GM18858 (cell line): ENCODE measurements at regions not wholly inside any gene's neighbourhood (a gene's known extent, or its start where the extent isn't known, plus 50 kb on each side); places are given as distances from the start of the nearest gene placed in this dataset.

Experiments
- ATAC-seq: cut with Tn5 transposase; IDR thresholded peaks from one replicate; pipeline ENCODE4 v1.9.1; 2021; ENCODE audit not compliant: unreplicated experiment

DNA sequence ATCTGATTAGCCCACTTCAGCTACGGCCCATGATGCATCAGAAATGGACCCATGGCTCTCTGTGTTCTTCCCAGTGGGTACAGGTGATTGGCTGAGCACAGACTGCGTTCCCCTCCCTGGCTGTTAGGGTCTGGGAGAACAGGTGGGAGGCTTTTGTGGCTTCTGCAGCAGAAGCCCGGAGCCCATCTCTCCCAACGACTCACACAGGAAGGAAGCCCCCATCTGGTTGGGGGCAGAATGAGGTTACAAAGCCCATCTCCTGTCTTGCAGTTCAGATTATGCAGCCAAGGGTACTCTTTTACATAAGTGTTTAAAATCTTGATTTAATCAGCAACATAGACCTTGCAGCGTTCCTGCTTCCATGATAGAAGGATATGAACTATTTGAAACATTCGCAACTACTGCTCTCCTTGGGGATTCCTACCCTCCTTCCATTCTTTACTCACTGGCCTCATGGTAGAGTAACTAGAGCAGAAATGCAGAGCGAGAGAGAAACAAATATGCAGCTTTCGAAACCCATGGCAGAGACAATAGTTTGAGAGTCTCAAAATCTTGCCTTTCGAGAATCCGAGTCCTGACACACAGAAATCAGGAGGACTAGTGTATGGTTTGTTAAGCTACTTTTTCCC is 291.3 kb downstream of the TLE3 start:
- ATAC-seq = no peak

DNA sequence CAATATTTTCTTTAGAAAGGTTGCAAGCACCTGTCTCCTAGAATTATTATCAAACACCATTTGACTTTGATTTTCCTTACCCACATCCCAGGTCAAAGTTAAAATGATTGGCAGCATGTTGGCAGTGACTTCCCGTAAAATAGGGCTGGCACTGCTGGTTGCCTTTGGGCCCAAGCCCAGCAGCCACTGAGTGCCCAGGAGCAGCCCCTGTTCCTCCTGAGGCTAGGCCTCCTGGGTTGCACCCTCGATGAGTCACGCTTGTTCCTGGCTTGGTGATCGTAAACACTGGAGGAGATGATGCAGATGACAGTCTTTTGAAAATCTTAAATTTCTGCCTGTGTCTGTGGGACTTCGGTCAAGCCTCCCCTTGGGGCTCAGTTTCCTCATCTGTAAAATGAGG is 290.0 kb downstream of the TLE3 start:
- ATAC-seq = no peak

DNA sequence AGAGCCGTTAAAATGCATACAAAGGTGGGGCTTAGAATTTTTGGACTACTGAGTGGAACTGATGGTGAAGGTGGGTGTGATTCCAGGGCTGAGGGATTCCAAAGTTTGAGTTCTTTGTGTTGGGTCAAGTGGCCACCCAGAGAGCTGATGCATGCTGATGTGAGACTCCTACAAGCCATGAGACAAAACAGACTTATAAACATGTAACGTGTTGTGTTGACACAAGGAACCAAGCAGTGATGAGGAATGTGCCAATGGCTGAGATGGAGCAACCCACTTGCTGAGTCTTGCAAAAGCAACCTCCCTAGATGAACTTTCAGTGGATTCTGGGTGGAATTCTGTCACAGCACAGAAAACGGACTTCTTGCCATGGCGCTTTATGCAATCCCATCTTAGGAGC is 289.0 kb downstream of the TLE3 start:
- ATAC-seq = no peak

DNA sequence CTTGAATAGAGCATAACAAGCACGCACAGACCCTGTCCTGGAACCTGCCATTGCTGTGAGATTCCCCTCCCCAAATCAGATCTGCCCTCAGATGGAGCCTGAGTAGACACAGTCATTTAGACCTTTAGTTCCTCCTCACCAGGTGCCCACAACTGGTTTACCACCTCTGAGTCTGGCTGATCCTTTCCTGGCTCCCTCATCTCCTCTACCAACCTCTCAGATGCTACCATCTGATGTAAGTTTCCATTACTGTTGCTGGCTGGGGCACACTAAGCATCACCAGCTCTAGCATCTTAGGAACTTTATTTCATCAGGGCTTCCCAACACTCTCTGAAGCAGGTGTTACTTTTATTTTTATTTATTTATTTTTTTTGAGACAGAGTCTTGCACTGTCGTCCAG is 288.3 kb downstream of the TLE3 start:
- no peak for ATAC-seq

DNA sequence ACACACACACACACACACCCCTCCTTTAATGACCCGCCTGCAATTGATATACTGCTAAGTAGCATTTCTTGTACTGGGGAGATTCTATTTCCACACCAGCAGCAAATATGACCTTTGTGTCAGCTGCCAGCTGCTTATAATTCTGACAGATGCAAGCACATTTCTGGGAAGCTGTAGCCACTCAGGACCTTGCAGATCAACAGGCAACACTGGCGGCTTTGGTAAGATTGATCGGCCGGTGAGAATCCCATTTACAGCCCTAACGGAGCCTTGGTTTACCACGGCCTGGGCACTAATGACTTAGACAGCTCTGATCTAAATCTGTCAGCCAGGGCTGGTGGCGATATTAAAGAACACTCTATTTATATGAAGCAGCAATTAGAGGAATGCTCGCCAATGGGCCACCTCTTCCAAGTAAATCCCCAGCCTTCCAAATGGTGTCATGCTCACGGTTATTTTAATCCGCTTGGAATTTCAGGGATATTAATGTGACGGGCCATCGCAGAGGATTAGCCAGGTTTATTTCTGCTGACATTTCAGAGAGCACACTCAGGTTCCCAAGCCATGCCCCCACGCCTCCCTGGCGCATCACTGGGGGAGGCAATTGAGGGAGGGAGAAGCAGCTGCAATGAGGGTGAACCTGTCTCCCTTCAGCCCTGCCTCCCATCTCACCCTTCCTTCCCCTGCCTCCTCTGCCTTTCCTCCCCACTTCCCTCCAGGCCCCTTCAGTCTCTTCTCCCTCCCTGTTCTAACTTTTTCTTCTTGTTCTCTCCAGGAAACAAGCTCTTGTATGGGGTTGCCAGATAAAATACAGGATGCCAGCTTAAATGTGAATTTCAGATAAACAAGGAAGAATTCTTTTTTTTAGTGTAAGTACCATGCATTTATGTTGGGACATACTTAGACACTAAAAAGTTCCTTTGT is 287.0 kb downstream of the TLE3 start:
- no peak for ATAC-seq

DNA sequence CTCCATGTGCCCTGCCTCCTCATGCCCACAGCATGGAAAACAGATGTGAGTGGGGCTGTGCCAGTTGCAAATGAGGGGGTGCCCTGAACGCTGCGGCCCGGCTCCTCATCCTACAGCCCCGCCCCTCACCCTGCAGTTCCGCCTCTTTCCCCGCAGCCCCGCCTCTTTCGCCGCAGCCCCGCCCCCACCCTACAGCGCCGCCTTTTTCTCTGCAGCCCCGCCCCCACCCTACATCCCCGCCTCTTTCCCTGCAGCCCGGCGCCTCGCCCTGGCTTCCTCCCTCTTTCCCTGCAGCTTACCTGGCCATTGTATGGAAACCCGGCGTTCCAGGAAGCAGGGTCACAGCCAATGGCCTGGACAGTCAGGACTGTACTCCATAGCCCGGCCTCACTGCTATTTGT is 284.9 kb downstream of the TLE3 start:
- ATAC-seq = no peak

DNA sequence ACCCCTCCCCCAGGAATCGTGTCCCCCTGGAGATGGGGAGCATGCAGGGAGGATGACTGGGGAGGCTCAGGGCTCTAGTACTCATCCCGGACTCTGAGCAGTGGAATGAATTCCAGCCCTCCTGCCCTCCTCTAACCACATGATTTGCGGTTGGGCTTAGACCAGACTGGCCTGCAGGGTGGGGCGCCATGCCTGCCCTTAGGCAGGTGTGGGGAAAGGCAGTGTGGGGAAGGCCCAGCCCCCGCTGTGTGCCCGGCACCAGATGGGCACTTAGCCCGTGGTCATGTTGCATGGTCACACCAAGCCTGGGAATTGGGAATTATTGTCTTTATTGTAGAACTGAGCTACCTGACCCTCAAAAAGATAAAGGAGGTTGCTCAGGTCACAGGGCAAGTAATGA is 283.8 kb downstream of the TLE3 start:
- ATAC-seq = no peak

DNA sequence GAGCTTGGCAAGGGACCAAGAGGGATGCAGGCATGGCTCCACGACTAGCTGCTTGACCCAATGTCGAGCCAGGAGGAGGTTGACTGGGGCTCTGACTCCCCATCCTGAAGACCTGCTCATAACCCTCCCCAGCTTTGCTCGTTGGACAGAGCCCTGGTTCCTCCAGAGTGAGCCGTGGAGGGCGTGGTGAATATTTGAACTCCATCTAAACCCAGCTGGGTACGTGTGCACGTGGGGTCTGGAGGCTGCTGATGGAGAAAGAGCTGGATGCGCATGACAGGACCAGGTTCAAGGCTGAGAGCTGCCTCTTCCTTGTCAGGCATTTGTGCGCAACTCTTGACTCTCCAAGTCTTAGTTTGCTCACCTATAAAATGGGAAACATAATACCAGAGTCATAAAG is 282.8 kb downstream of the TLE3 start:
- ATAC-seq = no peak

DNA sequence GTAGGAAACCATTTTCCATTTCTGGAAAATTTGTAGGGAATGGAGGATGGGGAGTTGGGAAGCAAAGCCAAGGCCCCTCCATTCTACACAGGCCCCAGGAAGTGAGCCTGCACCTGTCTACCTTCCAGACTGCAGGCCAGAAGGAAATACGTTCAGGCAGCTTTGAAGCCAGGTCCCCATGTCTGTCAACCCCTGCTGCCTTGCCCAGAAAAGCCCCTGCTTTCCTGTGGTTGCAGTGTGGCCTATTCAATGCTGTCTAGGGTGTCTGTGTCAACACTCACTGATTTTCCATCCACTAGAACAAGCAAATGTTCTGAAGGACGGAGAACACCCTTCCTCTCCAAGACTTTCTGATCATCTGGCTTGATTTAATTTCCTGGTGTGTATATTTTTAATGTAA is 281.9 kb downstream of the TLE3 start:
- ATAC-seq = no peak

DNA sequence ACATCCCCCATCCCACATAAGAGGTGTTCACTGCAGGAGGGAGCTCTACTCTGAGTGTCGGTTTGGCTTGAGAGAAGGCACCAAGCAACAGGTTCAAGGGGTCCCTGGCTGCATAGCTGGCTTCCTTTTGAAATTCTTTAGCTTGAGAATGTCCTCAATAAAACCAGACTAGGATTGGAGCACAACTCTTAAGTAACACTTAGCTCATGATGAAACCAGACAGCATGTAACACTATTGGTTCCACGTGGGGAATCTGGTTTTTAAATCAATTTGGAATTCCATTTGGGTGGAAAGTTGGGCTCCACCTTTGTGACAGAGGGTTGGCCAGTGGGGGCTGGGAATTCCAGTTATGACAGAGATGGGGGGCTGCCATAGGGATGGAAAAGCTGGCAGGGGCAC is 281.2 kb downstream of the TLE3 start:
- ATAC-seq = no peak

DNA sequence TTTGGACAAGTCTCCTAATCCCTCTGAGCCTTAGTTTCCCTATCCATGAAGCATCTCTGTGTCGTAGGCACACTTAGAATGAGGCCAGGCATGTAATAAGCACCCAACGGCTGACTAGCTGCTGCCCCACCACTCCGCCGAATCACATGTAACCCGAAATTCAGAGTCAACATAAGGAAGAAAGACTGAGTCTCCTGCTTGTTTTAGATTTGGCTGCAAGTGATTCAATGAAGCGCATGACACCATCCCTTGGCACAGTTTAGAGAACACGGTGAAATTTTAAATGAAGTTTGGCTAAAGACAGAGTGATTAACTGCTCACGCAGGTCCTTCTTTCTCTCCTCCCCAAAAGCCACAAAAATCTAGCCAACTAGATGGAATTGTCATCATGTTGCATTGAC is 279.2 kb downstream of the TLE3 start:
- no peak for ATAC-seq

DNA sequence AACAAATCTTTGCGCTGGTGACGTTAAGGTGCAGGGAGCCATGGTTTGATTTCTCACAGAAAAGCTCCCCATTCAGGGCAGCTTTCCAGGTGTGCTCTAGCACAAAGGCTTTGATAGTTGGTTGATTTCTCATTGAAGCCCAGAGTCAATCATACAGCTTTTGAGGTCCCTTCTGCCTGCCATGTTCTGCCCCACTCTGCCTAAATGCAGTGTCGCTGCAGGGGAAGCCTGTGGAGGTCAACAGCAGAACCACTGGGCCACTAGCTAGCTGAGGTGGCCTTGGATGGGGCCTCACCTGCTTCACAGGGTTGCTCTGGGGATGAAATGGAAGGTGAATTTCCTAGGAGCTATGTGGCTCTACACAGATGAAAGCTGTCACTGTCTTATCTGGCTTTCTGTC is 278.3 kb downstream of the TLE3 start:
- ATAC-seq = no peak

DNA sequence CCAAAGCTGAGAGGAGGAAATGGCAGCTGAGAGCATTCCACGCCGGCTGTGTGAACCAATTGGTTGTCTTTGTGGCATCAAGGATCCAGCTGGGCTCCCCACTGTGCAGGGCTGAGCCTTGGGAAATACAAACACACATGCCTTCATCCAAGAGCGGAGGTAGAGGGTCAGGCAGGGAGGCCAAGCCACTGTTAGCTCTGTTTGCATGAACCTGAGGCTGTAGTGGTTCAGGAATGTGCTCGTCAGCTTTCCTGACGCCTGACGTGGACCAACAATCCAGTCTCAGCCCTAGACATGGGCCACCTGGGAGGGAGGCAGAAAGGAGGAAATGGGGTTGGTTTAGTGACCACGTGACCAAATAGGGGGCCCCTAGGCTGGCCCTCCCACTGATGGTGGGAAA is 276.9 kb downstream of the TLE3 start:
- no peak for ATAC-seq

DNA sequence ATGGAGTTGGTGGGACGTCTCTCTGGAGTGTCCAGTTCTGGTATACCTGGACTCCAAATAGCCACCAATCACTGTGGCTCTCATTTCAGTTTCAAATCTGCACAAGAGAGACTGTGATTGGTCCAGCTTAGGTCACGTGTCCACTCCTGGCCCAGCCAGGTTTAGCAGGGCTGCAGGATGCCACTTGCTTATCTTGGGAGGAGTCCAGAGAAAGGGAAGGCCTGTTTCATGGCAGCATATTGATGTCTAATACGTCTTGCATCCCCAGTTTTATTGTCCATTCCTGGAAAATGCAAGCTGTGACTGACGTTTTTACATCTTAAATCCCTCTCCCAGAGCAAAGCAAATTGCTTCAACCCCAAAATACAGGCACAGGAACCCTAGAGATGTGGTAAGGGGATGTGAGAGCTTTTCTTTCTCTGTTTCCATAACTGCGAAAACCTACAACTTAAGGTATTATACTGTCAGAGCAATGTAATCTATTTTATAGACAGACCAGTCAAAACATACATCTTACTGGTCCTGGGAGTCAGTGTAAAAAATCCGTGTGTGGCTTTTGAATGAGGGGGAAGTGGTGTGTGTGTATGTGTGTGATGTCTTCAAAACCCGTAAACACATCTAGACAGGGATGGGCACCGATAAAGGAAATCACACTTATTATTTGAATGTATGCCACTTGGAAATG is 274.4 kb downstream of the TLE3 start:
- ATAC-seq = no peak

DNA sequence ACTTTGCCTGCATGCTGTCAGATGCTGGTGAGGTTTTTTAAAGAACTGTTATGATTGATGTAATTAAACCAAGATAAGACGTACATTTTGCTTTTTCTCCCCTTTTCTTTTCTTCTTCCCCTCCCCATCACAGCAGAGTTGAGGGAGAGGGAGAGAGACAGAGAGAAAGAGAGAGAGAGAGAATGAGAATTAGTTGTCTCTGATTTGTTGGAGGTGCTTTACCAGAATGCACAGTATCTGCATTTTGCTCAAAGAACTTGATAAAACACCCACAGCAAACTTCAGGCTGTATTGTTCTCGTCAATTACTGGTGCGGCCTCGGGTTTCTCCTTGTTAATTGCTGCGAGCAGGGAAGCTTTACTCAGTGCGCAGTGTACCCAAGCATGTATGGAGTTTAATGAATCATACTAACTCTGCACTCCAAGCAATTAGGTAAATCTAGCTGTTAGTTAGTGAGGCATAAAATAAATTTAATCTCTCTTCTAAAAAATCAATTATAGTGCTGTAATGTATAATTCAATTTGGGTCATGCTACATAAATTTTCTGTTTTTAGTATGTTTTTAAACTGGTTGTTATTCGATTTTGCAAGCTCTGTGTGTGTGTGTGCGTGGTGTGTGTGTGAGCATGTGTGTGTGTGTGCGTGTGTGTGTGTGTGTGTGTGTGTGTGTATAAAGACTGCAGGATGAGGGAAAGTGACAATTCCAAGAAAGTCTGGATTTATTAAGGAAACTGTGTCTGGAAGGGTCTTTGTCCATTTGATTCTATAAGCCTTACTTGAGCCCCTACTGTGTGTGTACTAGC is 273.4 kb downstream of the TLE3 start:
- no peak for ATAC-seq

DNA sequence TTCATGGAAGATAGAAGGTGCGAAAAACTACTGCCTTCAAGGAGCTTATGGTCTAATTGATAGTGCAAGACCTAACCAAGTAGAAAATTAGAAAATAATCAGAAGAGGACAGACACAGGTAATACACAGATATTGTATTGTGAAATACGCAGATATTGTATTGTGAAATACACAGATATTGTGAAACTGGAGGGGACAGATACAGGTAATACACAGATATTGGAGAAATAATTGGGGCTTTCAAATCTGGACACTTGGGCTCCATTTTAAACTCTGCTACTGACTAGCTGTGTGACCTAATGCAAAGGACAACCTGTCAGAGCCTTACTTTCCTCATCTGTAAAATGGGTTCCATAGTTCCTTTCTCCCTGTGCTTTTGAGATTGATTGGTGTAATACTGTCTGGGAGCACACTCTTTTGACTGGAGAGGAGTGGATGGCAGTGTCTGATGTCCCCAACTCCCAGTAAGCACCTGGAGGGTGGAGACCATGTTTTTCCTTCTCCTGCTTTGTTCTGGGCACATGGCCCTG is 272.8 kb downstream of the TLE3 start:
- no peak for ATAC-seq

DNA sequence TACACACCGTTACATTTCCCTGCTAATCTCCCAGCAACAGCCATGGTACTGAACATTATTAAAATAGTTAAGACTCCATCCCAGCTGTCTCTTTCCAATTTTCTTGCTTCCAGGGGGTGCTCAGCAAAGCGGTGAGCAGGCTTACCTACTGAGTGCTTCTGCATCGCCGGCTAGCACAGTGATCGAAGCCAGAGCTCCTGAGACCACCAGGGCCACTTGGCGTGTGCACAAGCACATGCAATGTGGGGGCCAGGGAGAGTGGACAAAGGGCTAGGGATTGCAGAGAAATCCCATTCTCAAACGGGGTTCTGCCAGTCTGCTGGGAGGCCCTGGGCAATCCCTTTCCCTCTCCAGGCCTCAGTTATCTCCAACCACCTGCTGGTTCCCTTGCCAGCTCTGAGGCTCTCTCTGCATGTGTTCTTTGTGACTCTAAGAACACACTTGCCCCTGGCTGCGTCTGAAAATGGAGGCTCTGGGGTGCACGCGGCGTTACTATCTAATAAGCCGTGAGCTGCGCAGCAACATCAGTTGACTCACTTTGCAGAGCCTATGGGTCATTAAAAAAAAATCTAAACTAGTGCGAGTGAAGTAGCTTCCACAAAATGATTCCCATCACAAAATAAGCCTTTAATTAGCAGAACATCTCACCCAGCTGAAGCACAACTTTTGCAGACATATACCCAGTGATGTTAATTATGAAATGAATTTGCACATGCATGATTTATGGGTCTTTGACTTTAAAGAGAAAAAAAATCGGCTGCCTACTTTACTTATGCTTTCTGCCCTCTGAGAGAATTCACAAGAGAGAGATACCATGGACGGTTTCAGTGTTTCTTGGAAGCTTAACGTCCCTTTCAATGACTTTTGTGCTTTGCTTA is 271.5 kb downstream of the TLE3 start:
- no peak for ATAC-seq

DNA sequence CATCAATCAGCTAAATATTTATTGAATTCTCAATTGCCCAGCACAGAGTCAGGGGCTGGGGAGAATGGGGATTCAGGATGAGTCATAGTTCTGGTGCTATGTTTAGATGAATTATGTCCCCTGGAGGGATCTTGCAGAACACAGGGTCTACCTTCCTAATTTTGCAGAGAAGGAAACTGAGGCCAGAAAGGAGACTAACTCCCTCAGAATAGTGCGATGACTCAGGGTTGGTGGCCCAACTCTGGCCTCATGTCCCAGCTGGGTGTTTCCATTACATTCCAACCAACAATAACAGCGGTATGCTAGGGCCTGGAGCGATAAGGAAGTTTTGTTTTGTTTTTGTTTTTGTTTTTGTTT is 270.9 kb downstream of the TLE3 start:
- no peak for ATAC-seq

DNA sequence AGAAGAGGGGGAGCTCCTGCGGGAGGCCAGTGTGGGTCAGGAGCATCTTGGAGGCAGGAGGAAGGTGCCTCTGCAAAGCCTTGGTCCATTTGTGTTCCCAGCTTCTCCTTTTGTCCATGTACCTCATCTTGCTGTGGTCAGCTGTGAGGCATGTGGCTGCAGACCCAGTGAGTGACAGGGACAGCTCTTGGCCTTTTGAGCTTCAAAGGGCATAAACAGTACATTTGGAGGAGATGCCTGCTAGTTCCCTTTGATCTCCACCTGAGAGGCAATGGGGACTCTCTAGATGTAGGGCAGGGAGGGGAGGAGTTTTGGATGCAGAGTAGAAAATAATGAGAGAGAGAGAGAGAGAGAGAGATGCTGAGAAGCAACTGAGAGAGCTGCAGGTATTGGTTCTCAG is 270.0 kb downstream of the TLE3 start:
- no peak for ATAC-seq

DNA sequence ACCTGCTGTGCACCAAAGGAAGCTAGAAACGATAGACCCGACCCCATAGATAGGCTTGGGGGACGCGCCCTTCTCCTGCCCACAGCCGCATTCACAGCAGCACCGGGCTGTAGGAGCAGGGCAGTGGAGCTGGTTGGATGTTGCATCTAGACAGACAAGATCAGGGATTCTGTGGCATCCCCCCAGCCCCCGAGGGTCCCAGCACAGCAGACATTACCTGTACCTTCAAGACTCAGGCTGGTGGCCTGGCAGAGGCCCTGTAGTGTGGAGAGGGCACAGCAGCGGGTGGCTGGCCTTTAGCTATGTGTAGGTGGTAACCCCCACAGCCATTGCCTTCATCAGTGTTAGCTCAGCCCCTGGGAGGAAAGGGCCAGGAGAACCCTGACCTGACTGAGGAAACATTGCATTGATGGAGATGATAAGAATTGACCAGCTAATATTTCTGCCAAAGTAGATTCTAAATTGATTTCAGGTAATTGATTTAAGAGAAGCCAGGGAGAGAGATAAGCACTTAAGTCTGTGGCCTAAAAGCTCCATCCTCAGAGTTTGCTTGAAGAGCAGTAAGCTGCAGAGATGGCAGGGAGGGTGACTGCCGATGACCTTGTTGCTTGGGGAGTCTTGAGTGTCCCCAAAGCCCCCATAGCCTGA is 269.4 kb downstream of the TLE3 start:
- ATAC-seq = no peak
